NCI-H1105 (cell line): ENCODE measurements at regions not wholly inside any gene's neighbourhood (a gene's known extent, or its start where the extent isn't known, plus 50 kb on each side); places are given as distances from the start of the nearest gene placed in this dataset.

Experiments used
- DNase-seq: peaks from one replicate; lab custom pipeline; 2025; lab: John Stamatoyannopoulos, UW

GRCh38 chr13:26831336-26831908 lies 70.8 kb upstream of the GPR12 start:
- no peak for DNase-seq

GRCh38 chr13:26829716-26830115 lies 69.1 kb upstream of the GPR12 start:
- DNase-seq, result no peak

- no peak for DNase-seq
Observed at GRCh38 chr13:26824581-26824980, 64.0 kb upstream of the GPR12 start.

GRCh38 chr13:26822146-26822545 lies 61.6 kb upstream of the GPR12 start:
- DNase-seq, result no peak

GRCh38 chr13:26821672-26822071 lies 61.1 kb upstream of the GPR12 start:
- no peak for DNase-seq

- DNase-seq, result no peak
Observed at GRCh38 chr13:26820871-26821270, 60.3 kb upstream of the GPR12 start.

- no peak for DNase-seq
Observed at GRCh38 chr13:26819046-26819445, 58.5 kb upstream of the GPR12 start.

- DNase-seq, result no peak
Observed at GRCh38 chr13:26816881-26817280, 56.3 kb upstream of the GPR12 start.

- no peak for DNase-seq
Observed at GRCh38 chr13:26813980-26814348, 53.4 kb upstream of the GPR12 start.

GRCh38 chr13:26813321-26813979 lies 52.9 kb upstream of the GPR12 start:
- DNase-seq, result no peak

GRCh38 chr13:26811581-26811980 lies 51.0 kb upstream of the GPR12 start:
- peak; percentile 20 for DNase-seq
